H1 (cell line): ENCODE measurements at regions not wholly inside any gene's neighbourhood (a gene's known extent, or its start where the extent isn't known, plus 50 kb on each side); places are given as distances from the start of the nearest gene placed in this dataset.

Source experiments
- CTCF ChIA-PET: fragments of 300-600 bp; sonication (Branson Sonifier 250); formaldehyde crosslinking; loops from one replicate; lab custom pipeline; 2021; ENCODE audit not compliant: partially characterized antibody; lab: Charles Lee
- POLR2A ChIA-PET: fragments of 300-600 bp; sonication (Branson Sonifier 250); formaldehyde crosslinking; loops from one replicate; lab custom pipeline; 2021; ENCODE audit warnings: inconsistent platforms; ENCODE audit not compliant: partially characterized antibody; lab: Charles Lee
- DNase-seq, 2 experiments: peaks; one replicate each; pipeline versions ENCODE4 v3.0.0 to v3.0.0-alpha.2; 2010 to 2022; ENCODE audit warnings: low spot score in 2 of 2, low read depth in 1 of 2, mixed read lengths in 1 of 2
- FAIRE-seq: peaks from 2 replicates; lab custom pipeline; 2011; peaks lifted over from hg19 to GRCh38; lab: Jason Lieb, UNC
- H2AFZ ChIP-seq: 2 replicates; pipeline ENCODE4 v1.8.1; 2012; ENCODE audit warnings: low read length, inconsistent platforms
- H2AK5ac ChIP-seq: 2 replicates; pipeline ENCODE4 v1.6.1; 2013; ENCODE audit warnings: low read depth, low read length
- H2BK120ac ChIP-seq: replicated peaks from 2 replicates; pipeline ENCODE3; 2013; ENCODE audit warnings: low read depth, low read length, inconsistent platforms
- H2BK12ac ChIP-seq: 2 replicates; pipeline ENCODE4 v1.6.1; 2013; ENCODE audit warnings: low read depth, low read length
- H2BK15ac ChIP-seq: 2 replicates; pipeline ENCODE4 v1.6.1; 2013; ENCODE audit warnings: low read length
- H2BK20ac ChIP-seq: 2 replicates; pipeline ENCODE4 v1.6.1; 2013; ENCODE audit warnings: low read length
- H2BK5ac ChIP-seq: 2 replicates; pipeline ENCODE4 v1.6.1; 2013; ENCODE audit warnings: low read depth, low read length
- H3K14ac ChIP-seq: 2 replicates; pipeline ENCODE4 v1.6.1; 2013; ENCODE audit warnings: inconsistent platforms; ENCODE audit not compliant: insufficient read length
- H3K18ac ChIP-seq: 2 replicates; pipeline ENCODE4 v1.6.1; 2013; ENCODE audit warnings: low read length; ENCODE audit errors: extremely low read depth
- H3K23ac ChIP-seq: 2 replicates; pipeline ENCODE4 v1.6.1; 2013; ENCODE audit warnings: inconsistent platforms; ENCODE audit not compliant: insufficient read length
- H3K23me2 ChIP-seq: 2 replicates; pipeline ENCODE4 v1.6.1; 2013; ENCODE audit warnings: low read depth, low read length
- H3K27ac ChIP-seq: 2 replicates; pipeline ENCODE4 v1.6.1; 2011; ENCODE audit warnings: low read depth, low read length, inconsistent platforms
- H3K27me3 ChIP-seq, 4 experiments: replicated peaks in 1 of 4; 1 replicate in 1 of 4; 2 replicates in 3 of 4; pipeline versions ENCODE4 v1.6.1 to v1.8.1; 2011 to 2013; ENCODE audit warnings: low read length in 3 of 4, mild to moderate bottlenecking in 3 of 4, inconsistent platforms in 2 of 4, mixed read lengths in 2 of 4, moderate library complexity in 1 of 4; ENCODE audit not compliant: control insufficient read depth in 3 of 4, insufficient read depth in 3 of 4; ENCODE audit errors: extremely low read depth in 1 of 4
- H3K36me3 ChIP-seq, 4 experiments: 2 replicates each; pipeline versions ENCODE4 v1.6.1 to v1.8.1; 2011 to 2013; ENCODE audit warnings: mild to moderate bottlenecking in 4 of 4, low read length in 3 of 4, moderate library complexity in 2 of 4, control low read depth in 1 of 4, inconsistent platforms in 1 of 4; ENCODE audit not compliant: insufficient read depth in 4 of 4, control insufficient read depth in 2 of 4
- H3K4ac ChIP-seq: replicated peaks from 2 replicates; pipeline ENCODE3; 2013; ENCODE audit warnings: low read length, low read depth, mixed read lengths, inconsistent platforms; ENCODE audit not compliant: insufficient read length
- H3K4me1 ChIP-seq, 4 experiments: replicated peaks in 1 of 4; 1 replicate in 1 of 4; 2 replicates in 3 of 4; pipeline versions ENCODE4 v1.6.1 to v1.8.1; 2011 to 2013; ENCODE audit warnings: low read length in 3 of 4, inconsistent platforms in 2 of 4, mixed read lengths in 1 of 4; ENCODE audit not compliant: insufficient read depth in 4 of 4, control insufficient read depth in 3 of 4
- H3K4me2 ChIP-seq, 2 experiments: 2 replicates each; pipeline versions ENCODE4 v1.6.1 to v1.8.1; 2011 to 2013; ENCODE audit warnings: low read depth in 2 of 2, low read length in 2 of 2, control low read depth in 1 of 2, inconsistent platforms in 1 of 2, mild to moderate bottlenecking in 1 of 2; ENCODE audit not compliant: insufficient read depth in 1 of 2
- H3K4me3 ChIP-seq, 4 experiments: fragments of 200-600, 300-600 bp in 1 of 4; sonication (generic), shearing (Covaris generic), sonication (Bioruptor Twin) in 1 of 4; 2 replicates each; pipeline versions ENCODE4 v1.5.1 to v1.8.1; 2011 to 2016; ENCODE audit warnings: low read length in 4 of 4, low read depth in 3 of 4, control low read depth in 2 of 4, inconsistent platforms in 2 of 4, mild to moderate bottlenecking in 2 of 4, mixed read lengths in 1 of 4, moderate library complexity in 1 of 4; ENCODE audit not compliant: insufficient read depth in 2 of 4; ENCODE audit errors: extremely low read depth in 1 of 4
- H3K56ac ChIP-seq: replicated peaks from 2 replicates; pipeline ENCODE3; 2013; ENCODE audit warnings: low read depth, mild to moderate bottlenecking, mixed read lengths, low read length, inconsistent platforms; ENCODE audit not compliant: insufficient read length
- H3K79me1 ChIP-seq: 2 replicates; pipeline ENCODE4 v1.6.1; 2013; ENCODE audit warnings: low read depth, low read length, control low read depth
- H3K79me2 ChIP-seq, 2 experiments: 2 replicates each; pipeline versions ENCODE4 v1.6.1 to v1.8.1; 2012 to 2013; ENCODE audit warnings: low read length in 2 of 2, mild to moderate bottlenecking in 2 of 2, inconsistent platforms in 1 of 2; ENCODE audit not compliant: insufficient read depth in 2 of 2, control insufficient read depth in 1 of 2
- H3K9ac ChIP-seq, 4 experiments: replicated peaks in 1 of 4; 1 replicate in 1 of 4; 2 replicates in 3 of 4; pipeline versions ENCODE4 v1.6.1 to v1.8.1; 2011 to 2013; ENCODE audit warnings: low read depth in 3 of 4, low read length in 3 of 4, control low read depth in 2 of 4, mild to moderate bottlenecking in 2 of 4, moderate library complexity in 2 of 4, inconsistent platforms in 1 of 4; ENCODE audit errors: extremely low read depth in 1 of 4
- H3K9me3 ChIP-seq, 2 experiments: 2 replicates each; pipeline versions ENCODE4 v1.6.1 to v1.8.1; 2012 to 2013; ENCODE audit warnings: mild to moderate bottlenecking in 2 of 2, moderate library complexity in 2 of 2, control low read depth in 1 of 2, inconsistent platforms in 1 of 2, low read depth in 1 of 2, low read length in 1 of 2, mixed read lengths in 1 of 2; ENCODE audit not compliant: insufficient read depth in 2 of 2
- H4K20me1 ChIP-seq, 2 experiments: replicated peaks in 1 of 2; 2 replicates each; pipeline versions ENCODE3 to v1.8.1; 2011 to 2013; ENCODE audit warnings: inconsistent platforms in 2 of 2, low read length in 2 of 2, mild to moderate bottlenecking in 1 of 2; ENCODE audit not compliant: insufficient read depth in 2 of 2, control insufficient read depth in 1 of 2
- H4K5ac ChIP-seq: 2 replicates; pipeline ENCODE4 v1.6.1; 2013; ENCODE audit warnings: low read length, low read depth, mixed read lengths, inconsistent platforms; ENCODE audit not compliant: insufficient read length
- H4K8ac ChIP-seq: 2 replicates; pipeline ENCODE4 v1.8.0; 2013; ENCODE audit warnings: mild to moderate bottlenecking, moderate library complexity, low read length, inconsistent platforms; ENCODE audit not compliant: insufficient read depth; ENCODE audit errors: extremely low read depth
- H4K91ac ChIP-seq: replicated peaks from 2 replicates; pipeline ENCODE3; 2013; ENCODE audit warnings: low read length, mixed read lengths, inconsistent platforms; ENCODE audit not compliant: insufficient read length
- CHD2 ChIP-seq: IDR thresholded peaks from 2 replicates; pipeline ENCODE4 v1.6.1; 2012; ENCODE audit warnings: low read length, improper control_type of control experiment
- EGR1 ChIP-seq: IDR thresholded peaks from 2 replicates; pipeline ENCODE4 v1.6.1; 2011; ENCODE audit warnings: low read depth, low read length, borderline replicate concordance
- GABPA ChIP-seq: IDR thresholded peaks from 2 replicates; pipeline ENCODE4 v1.6.1; 2011; ENCODE audit warnings: mild to moderate bottlenecking, low read length, moderate library complexity, borderline replicate concordance; ENCODE audit not compliant: insufficient read depth
- JUN ChIP-seq: IDR thresholded peaks from 2 replicates; pipeline ENCODE4 v1.6.1; 2011; ENCODE audit warnings: low read depth, mild to moderate bottlenecking, improper control_type of control experiment, low read length
- KDM4A ChIP-seq: IDR thresholded peaks from one replicate; pipeline ENCODE4 v1.7.1; 2012; ENCODE audit warnings: low read depth, mild to moderate bottlenecking, moderate library complexity, low read length, inconsistent platforms; ENCODE audit not compliant: severe bottlenecking
- SAP30 ChIP-seq: fragments of 300-600 bp; sonication (generic); IDR thresholded peaks from 2 replicates; pipeline ENCODE4 v1.7.1; 2012; ENCODE audit warnings: low read length, moderate library complexity, mild to moderate bottlenecking, inconsistent platforms; ENCODE audit not compliant: insufficient read depth, insufficient replicate concordance
- SIN3A ChIP-seq, 2 experiments: IDR thresholded peaks in 1 of 2; conservative IDR thresholded peaks in 1 of 2; 2 replicates each; pipeline ENCODE4 v1.6.1; 2011 to 2012; ENCODE audit warnings: low read length in 2 of 2, improper control_type of control experiment in 1 of 2, low read depth in 1 of 2, mild to moderate bottlenecking in 1 of 2
- SP1 ChIP-seq: IDR thresholded peaks from 2 replicates; pipeline ENCODE4 v1.6.1; 2011; ENCODE audit warnings: low read depth, low read length
- TEAD4 ChIP-seq: IDR thresholded peaks from 2 replicates; pipeline ENCODE4 v1.6.1; 2012; ENCODE audit warnings: low read depth, low read length, inconsistent platforms, mixed read lengths
- YY1 ChIP-seq: IDR thresholded peaks from 2 replicates; pipeline ENCODE4 v1.6.1; 2011; ENCODE audit warnings: low read depth, mild to moderate bottlenecking, low read length
- WGBS, 2 experiments: shearing (Covaris generic) in 1 of 2; methylation state at CpG; one replicate each; pipeline versions ENCODE4 v1.1.6 to v1.1.7; 2013 to 2015; ENCODE audit warnings: low lambda C conversion rate in 2 of 2, mixed read lengths in 2 of 2, inconsistent platforms in 1 of 2, low coverage in 1 of 2, missing lambda C conversion rate in 1 of 2; ENCODE audit not compliant: insufficient replicate concordance in 2 of 2, insufficient coverage in 1 of 2, insufficient read length in 1 of 2; ENCODE audit errors: extremely low coverage in 1 of 2, missing lambda C conversion rate in 1 of 2; 5-methylcytosine and 5-hydroxymethylcytosine counted together

DNA sequence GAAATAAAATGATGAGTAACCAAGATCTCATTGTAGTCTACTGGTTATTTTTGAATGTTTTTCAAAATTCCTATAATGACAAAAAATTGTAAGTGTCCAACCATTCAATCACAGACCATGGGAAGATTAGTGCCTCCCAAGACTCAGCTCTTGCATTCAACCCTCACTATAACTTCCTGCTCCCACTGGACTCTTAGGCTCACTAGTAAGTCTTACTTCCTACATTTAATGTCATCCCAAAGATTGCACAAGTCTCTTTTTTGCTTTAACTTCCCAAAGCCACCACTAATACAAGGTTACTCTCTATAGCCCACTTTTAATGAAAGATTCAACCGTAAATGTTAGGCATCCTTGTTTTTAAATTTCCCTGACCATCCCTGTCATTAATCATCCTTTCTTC, 111.9 kb upstream of the NRBF2 start:
- Histone ChIP-seq H3K23me2 (no peaks in the 10 kb centered on the region; the same call in 1 of the 2 replicates), H2BK20ac (no peak overlapping the region), H2BK5ac (no peak overlapping the region), H3K23ac (no peak overlapping the region), H3K4ac (no peak overlapping the region), H3K36me3 (no peaks in the 10 kb centered on the region), H4K8ac (no peak overlapping the region), H4K20me1 (no peaks in the 10 kb centered on the region), H3K79me2 (no peaks in the 10 kb centered on the region), H2AFZ (no peak overlapping the region), H2BK120ac (no peak overlapping the region), H2BK15ac (no peak overlapping the region), H3K14ac (no peak overlapping the region), H2AK5ac (no peak overlapping the region), H3K56ac (no peak overlapping the region), H3K9ac (no peak overlapping the region)
- ChIA-PET POLR2A (no interaction called here), CTCF (interaction anchor here (0.5 to 1.0 kb wide), 3 partner anchors 10 to 71 kb away, joined by 3 to 4 read pairs (median 4); no protein-coding TSS in a partner anchor)
- WGBS, 2 experiments, result 88% methylated on average over 1 of the region's 1 CpG; no CpG with 5 or more reads in 1 of the 2 experiments
- TF ChIP-seq YY1 (no peak), SIN3A (conservative IDR thresholded peaks at IDR 0.05 in 1 of 2, IDR thresholded peaks at IDR 0.05 in 1 of 2; ENCODE audit: low read depth in 1 of 2, low read length in 2 of 2) (no peak), EGR1 (no peak), JUN (no peak), TEAD4 (no peak), SAP30 (no peak), KDM4A (no peak), GABPA (no peak), SP1 (no peak), CHD2 (no peak)
- TF ChIP-seq, all 59 proteins: peak for 0
- Histone ChIP-seq H2BK12ac (no peak overlapping the region), H4K5ac (no peak overlapping the region), H3K4me1 (no peaks in the 10 kb centered on the region), H3K4me3 (no peak overlapping the region), H3K27ac (no peak overlapping the region), H3K9me3 (no peaks in the 10 kb centered on the region), H3K27me3 (no peaks in the 10 kb centered on the region), H4K91ac (no peak overlapping the region), H3K79me1 (no peaks in the 10 kb centered on the region), H3K18ac (no peak overlapping the region), H3K4me2 (no peak overlapping the region)
- DNase-seq (no peak), FAIRE-seq (no peak)
